OCI-LY1 (cell line): ENCODE measurements at regions not wholly inside any gene's neighbourhood (a gene's known extent, or its start where the extent isn't known, plus 50 kb on each side); places are given as distances from the start of the nearest gene placed in this dataset.

Experiments used
- CTCF ChIP-seq: fragments of 200-600 bp; sonication (generic), shearing (Covaris generic); IDR thresholded peaks from 2 replicates; pipeline ENCODE4 v1.5.1; 2017; ENCODE audit warnings: mild to moderate bottlenecking, antibody characterized with exemption, low read length, moderate library complexity, mixed read lengths
- EZH2 ChIP-seq: fragments of 200-600 bp; sonication (generic), shearing (Covaris generic); IDR thresholded peaks from 2 replicates; pipeline ENCODE4 v1.8.0; 2017; ENCODE audit warnings: borderline replicate concordance, mixed run types, mild to moderate bottlenecking, antibody characterized with exemption, low read length, moderate library complexity, mixed read lengths

GRCh38 chr1:218778257-218779126 is 395.2 kb upstream of the LYPLAL1 start:
- TF ChIP-seq CTCF (no peak), EZH2 (no peak)
